NCI-H146 treated with DMSO at 0.1 percent for 48 hours (cell line): ENCODE measurements at regions not wholly inside any gene's neighbourhood (a gene's known extent, or its start where the extent isn't known, plus 50 kb on each side); places are given as distances from the start of the nearest gene placed in this dataset.

Experiments used
- DNase-seq: peaks from one replicate; lab custom pipeline; 2025; ENCODE audit not compliant: unreplicated experiment; lab: John Stamatoyannopoulos, UW

GRCh38 chr7:128167791-128168666 lies 73.0 kb upstream of the LEP start:
- no peak for DNase-seq

- DNase-seq: no peak
Observed at GRCh38 chr7:128168667-128169210, 72.3 kb upstream of the LEP start.

- DNase-seq: no peak
Observed at GRCh38 chr7:128170461-128170860, 70.6 kb upstream of the LEP start.

GRCh38 chr7:128171342-128171918 lies 69.6 kb upstream of the LEP start:
- DNase-seq: no peak

- DNase-seq: peak; percentile 84
Observed at GRCh38 chr7:128172151-128172550, 68.9 kb upstream of the LEP start.

- DNase-seq: no peak
Observed at GRCh38 chr7:128172963-128173362, 68.1 kb upstream of the LEP start.

GRCh38 chr7:128174386-128174785 lies 66.7 kb upstream of the LEP start:
- no peak for DNase-seq

- DNase-seq: no peak
Observed at GRCh38 chr7:128176696-128177095, 64.4 kb upstream of the LEP start.

GRCh38 chr7:128177768-128178550 lies 63.1 kb upstream of the LEP start:
- DNase-seq: no peak

GRCh38 chr7:128178611-128179010 lies 62.5 kb upstream of the LEP start:
- no peak for DNase-seq

- DNase-seq: no peak
Observed at GRCh38 chr7:128188396-128189230, 52.5 kb upstream of the LEP start.

GRCh38 chr7:128189231-128189930 lies 51.7 kb upstream of the LEP start:
- DNase-seq: no peak

GRCh38 chr7:128190051-128190647 lies 50.9 kb upstream of the LEP start:
- no peak for DNase-seq

GRCh38 chr7:128191136-128191844 lies 49.8 kb upstream of the LEP start:
- no peak for DNase-seq
